DMS114 treated with DMSO at 0.1 percent for 48 hours (cell line): ENCODE measurements at regions not wholly inside any gene's neighbourhood (a gene's known extent, or its start where the extent isn't known, plus 50 kb on each side); places are given as distances from the start of the nearest gene placed in this dataset.

Source experiments
- DNase-seq: peaks from one replicate; lab custom pipeline; 2025; ENCODE audit not compliant: unreplicated experiment; lab: John Stamatoyannopoulos, UW

- no peak for DNase-seq
These were observed 426.5 kb downstream of the UTRN start for GRCh38 chr6:144711661-144712060.

DNA sequence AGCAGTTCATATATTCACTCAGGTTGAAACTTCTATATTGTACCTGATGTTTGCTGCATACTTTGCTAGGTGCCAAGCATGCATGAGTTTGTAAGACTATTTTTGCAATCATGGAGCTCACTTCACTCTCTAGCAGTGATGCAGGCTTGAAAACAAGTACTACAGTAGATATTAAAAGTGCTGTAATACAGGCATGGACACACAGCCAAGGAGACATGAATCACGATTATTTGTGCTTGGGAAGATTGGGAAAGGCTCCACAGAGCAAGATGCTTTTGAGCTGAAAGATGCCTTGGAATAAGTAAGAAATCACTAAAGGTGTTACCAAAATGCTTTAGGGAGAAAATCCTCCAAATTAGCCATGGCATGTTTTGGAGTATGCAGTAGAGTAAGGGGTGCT, 427.4 kb downstream of the UTRN start:
- no peak for DNase-seq

DNA sequence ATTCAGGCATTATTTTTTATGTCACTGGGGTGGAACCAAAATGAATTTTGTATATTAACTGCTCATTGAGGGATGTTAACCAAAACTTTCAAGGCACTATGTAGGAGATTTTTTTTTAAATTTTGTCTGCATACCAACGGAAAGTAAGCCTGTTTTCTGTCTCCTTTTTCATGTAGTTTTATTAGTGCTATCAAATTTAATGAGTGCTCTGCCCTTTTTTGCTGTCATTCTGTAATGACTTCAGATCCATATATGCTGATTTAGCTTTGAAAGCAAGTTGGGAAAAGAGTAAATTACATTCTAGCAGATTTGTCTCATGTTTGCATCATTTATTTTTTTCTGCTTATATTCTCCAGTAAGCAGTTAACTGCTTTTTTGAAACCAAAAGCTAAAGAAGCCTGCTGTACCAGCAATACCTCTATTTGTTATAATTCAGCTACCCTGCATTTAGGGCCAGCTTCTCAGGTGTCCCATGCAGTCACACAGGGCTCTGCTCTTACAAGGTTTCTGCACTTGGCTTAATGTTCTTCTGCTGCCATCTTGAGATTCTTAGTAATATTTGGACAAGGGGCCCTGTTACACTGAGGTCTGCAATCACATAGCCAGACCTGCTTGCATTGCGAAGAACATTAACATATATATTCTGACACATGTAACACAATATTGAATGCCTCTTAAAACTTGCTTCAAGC, 429.0 kb downstream of the UTRN start:
- no peak for DNase-seq

DNA sequence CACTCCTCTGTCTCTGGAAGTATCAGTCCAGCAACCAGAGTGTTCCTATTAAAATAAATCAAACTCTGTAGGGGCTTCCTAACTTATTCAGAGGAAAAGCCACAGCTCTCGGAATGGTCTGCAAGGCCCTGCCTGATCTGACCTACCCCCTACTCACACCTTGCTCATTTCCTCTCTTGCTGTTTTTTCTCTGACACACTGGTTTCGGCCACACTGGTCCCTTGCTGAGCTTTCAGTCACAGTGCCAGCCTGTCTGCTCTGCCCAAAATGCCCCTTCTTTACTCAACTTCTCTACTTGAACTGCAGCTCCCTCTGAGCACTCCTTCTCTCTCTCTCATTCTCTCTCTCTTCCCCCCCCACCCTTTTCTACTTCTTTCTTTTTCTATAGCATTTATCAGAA, 430.2 kb downstream of the UTRN start:
- no peak for DNase-seq

DNA sequence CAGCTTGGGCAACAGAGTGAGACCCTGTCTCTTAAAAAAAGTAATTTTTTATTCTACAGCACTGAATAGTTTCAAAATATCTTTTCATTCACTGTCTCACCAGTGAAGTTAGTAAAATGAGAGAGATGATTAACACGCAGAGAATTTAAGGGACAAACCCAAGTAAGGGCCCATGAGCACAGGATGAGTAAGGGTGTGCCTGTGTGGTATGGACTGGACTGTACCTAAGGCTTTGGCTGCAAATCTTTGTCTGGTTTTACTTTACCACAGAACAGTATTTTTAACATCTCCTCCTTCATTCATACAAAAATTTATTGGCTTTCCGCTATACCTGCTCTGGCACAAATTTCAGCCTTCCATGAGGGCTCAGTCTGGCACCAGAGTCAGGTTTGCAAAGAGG, 433.3 kb downstream of the UTRN start:
- no peak for DNase-seq

- no peak for DNase-seq
These were observed 436.1 kb downstream of the UTRN start for GRCh38 chr6:144721232-144721631.

GRCh38 chr6:144722154-144722737, 437.1 kb downstream of the UTRN start:
- DNase-seq = no peak

DNA sequence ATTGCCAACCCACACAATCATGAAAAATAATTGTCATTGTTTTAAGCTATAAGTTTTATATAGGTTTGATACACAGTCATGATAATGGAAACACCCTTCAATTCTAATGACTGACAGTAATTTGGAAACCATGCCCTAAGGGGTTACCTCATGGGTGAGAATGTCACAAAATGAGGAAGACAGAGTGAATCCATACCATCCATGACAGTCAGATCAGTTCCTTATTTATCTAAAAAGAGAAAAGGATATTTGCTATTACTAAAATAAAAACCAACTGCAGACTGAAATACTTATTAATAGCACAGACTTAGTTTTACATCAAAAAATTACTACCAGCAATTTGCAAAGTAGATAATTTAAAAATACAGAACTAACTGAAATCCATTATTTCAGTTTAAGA, 437.8 kb downstream of the UTRN start:
- no peak for DNase-seq

GRCh38 chr6:144723431-144723830, 438.3 kb downstream of the UTRN start:
- DNase-seq = no peak

DNA sequence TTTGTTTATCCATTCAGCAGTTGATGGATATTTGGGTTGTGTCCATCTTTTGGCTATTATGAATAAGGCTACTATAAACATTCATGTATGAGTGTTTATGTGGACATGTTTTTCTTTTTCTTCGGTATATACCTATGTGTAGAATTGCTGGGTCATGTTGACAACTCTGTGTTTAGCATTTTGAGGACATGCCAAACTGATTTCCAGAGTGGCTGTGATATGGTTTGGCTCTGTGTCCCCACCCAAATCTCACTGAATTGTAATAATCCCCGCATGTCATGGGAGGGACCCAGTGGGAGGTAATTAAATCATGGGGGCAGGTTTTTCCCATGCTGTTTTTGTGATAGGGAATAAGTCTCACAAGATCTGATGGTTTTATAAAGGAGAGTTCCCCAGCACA, 439.7 kb downstream of the UTRN start:
- DNase-seq = no peak

DNA sequence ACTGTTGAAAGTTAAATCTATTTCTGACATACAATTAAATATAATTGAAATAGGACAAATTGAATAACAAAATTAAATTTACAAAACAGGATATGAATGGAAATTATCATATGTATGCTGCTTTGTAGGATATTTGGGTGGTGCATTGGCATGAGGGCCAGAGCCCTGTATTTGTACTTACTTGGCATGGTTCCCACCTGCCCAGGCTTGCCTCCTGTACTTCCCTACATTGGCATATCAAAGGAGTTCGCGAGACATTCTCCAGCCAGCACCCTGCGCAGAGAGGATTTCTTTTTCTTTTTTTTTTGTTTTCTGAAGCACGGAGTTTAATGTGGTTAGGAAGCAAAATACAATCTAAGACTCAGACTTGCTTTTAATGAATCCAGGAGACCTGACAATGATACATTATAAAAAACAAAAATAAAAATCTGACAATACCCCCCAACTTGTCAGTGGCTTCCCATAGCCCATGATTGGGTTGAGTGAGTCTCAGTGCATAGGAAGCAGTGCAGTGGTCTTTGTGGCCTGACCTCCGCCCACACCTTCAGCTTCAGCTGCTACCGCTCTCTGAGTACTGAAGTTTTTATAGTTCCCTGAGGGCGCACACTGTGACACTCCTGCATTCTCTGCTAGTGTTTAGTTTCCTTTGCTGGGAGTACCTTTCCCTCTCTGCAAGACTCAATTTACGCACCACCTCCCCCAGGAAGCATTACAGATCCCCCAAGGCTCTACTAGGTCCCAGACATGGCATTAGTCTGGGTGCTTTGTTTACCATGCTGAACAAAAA, 440.8 kb downstream of the UTRN start:
- no peak for DNase-seq

- no peak for DNase-seq
These were observed 443.7 kb downstream of the UTRN start for GRCh38 chr6:144728804-144729203.

- DNase-seq = no peak
These were observed 444.4 kb downstream of the UTRN start for GRCh38 chr6:144729502-144729901.

DNA sequence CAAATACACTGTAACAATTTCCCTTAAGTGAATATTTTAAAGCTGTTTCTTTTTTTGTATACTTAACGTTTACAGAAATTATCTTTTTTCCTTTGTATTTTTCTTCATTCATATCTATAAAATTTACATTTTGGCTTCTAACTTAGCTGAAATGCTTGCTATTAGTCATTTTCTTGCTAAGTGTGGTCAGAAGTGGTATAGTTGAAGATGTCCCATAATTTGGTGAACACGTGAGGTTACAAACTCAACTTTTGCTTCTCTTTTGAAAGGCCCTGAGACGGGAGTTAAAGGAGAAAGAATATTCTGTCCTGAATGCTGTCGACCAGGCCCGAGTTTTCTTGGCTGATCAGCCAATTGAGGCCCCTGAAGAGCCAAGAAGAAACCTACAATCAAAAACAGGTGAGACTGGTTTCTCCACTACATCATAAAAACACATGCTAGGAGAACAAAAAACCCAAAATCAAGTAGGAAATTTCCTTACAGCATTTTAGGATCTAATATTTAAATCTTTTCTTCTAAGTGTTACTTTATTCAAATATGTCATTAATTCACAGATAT, 445.0 kb downstream of the UTRN start:
- DNase-seq = no peak

DNA sequence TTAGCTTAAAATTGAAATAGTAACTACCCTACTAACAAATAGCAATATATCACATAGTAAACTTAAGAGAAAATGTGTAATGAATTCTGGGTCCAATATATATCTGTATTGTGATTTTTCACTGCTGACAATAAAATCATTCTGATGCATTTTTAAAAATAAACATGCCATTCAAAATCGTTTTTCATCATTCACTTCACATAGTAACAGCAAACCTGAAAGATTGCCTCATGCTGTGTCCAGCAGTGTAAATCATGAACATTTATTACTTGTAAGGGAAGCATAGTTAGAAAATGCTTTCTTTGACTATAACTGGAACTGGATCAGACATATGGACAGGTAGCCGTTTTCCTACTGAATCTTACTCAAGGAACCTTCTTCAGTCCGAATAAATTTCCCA, 446.1 kb downstream of the UTRN start:
- no peak for DNase-seq

- DNase-seq = no peak
These were observed 451.6 kb downstream of the UTRN start for GRCh38 chr6:144736763-144737162.

DNA sequence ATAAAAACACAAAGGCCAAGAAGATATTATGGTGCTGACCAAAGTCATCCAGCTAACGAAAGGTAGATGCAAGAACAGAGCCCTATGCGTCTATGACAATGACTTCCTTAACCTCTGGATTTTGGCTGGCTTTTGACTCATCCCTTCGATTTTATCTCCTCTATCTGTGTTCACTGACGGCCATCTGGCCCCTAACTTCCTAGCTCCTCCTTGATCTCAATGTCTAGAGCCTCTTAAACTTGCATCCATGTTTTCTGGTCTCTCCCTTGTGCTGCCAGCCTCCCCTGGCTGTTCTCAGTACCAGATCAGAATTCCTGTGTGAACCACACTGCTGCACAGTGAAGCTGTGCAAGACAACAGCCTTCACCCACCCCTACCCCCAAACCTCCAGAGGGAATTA, 452.9 kb downstream of the UTRN start:
- DNase-seq = no peak

DNA sequence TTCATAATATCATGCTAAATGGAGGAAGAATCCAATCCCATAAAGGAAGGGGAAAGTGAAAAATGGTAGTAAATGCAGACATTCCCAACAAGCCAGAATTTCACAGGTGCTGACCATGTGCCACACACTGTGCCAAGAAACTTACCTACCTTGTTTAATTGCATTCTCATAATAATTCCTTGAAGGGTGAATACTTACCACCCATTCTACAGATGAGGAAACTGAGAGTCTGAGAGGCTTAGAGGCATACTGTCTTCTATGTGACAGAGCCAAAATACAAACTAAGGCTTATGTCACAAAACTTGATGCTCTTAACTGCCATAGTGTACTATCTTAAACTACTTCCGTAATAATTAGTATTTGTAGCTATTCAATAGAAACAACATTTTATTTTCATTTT, 454.7 kb downstream of the UTRN start:
- DNase-seq = no peak

DNA sequence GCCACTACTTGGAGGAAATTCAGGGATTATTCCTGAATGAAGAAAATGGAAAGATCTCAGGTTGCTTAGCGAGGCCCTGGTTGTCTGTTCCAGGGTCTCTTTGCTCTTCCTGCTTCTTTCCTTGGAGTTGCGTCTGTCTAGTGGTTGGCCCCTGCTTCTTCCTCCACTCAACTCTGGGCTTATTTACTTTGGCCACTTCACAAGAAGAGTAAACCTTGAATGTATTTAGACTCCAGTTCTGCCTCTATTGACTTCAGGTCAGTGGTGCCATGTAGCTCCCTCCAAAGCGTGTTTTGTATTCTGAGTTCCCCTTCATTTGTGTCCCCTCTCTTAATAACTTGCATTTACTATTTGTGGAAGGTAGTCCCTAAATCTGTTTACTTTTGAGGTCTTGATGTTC, 456.5 kb downstream of the UTRN start:
- no peak for DNase-seq

GRCh38 chr6:144742779-144743178, 457.6 kb downstream of the UTRN start:
- no peak for DNase-seq

DNA sequence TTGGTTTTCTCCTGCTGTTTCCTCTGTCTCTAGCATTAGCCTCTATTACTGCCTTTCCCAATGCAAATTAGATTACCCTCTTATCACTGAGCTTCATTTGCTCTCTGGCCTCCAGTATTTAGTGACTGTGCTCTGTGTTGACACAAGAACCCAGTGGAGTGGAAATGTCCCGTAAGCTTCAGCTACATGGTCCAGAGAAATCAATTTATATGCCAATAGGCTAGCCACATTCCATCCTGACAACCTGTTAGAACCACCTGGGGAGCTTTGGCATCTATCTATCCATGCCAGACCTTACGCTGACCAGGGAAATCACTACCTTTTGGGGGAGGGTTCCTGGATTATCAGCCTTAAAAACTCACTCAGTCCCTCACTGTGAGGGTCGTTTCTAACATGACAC, 459.6 kb downstream of the UTRN start:
- no peak for DNase-seq

DNA sequence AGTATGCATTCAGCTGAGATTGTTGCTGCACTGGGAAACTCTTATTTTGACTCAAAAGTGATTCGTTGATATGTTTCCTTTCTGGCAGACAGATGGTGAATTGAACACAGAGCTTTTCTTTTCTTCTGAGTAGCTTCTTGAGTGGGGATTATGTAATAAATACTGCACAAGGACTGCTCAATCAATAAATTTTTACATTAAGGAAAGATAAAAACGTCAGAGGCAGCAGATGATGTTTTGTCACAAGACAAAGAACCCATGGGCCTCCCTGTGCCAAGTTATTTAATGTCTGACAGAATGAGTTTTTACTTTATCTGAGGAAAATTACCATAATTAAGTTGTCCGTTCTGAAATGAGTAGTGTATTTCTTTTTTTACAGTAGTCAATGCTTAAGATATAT, 460.3 kb downstream of the UTRN start:
- DNase-seq = no peak
